Breast epithelium (tissue), 3 donors: ENCODE measurements at regions not wholly inside any gene's neighbourhood (a gene's known extent, or its start where the extent isn't known, plus 50 kb on each side); places are given as distances from the start of the nearest gene placed in this dataset.

Source experiments
- POLR2A ChIP-seq: fragments of 450-650 bp; IDR thresholded peaks from one replicate; pipeline ENCODE4 v1.6.1; 2016; ENCODE audit warnings: antibody characterized with exemption, mild to moderate bottlenecking, moderate library complexity
- TF ChIP-seq, protein P1 (sequence below), 3 donors: fragments of 450-650 bp; IDR thresholded peaks; one replicate each; pipeline ENCODE4 v1.5.1; 2016 to 2017; ENCODE audit warnings: antibody characterized with exemption in 3 of 3, mild to moderate bottlenecking in 3 of 3, moderate library complexity in 3 of 3

DNA sequence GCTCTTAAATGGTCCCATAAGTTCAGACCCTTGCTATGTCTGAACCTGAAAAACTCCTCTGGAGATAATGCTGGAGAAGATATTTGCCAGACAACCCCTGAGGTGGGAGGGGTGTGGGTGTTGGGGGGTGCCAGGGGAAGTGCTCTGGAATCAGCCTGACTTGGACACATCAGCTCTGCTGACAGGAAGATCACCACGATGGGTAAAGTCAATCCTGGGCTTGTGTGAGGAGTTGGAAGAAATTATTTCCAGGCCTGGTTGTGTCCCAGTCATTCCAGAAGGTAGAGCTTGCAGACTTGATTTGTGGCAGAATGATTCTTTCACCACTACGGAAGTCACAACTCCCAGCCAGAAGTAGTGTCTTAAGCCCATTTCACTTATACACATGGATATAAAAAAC is 60.3 kb upstream of the UNC5B start:
- no peak for TF ChIP-seq POLR2A
- TF ChIP-seq, protein P1, sequence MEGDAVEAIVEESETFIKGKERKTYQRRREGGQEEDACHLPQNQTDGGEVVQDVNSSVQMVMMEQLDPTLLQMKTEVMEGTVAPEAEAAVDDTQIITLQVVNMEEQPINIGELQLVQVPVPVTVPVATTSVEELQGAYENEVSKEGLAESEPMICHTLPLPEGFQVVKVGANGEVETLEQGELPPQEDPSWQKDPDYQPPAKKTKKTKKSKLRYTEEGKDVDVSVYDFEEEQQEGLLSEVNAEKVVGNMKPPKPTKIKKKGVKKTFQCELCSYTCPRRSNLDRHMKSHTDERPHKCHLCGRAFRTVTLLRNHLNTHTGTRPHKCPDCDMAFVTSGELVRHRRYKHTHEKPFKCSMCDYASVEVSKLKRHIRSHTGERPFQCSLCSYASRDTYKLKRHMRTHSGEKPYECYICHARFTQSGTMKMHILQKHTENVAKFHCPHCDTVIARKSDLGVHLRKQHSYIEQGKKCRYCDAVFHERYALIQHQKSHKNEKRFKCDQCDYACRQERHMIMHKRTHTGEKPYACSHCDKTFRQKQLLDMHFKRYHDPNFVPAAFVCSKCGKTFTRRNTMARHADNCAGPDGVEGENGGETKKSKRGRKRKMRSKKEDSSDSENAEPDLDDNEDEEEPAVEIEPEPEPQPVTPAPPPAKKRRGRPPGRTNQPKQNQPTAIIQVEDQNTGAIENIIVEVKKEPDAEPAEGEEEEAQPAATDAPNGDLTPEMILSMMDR (IDR thresholded peaks at IDR 0.05): no peak
